B cell (primary cell): ENCODE measurements at regions not wholly inside any gene's neighbourhood (a gene's known extent, or its start where the extent isn't known, plus 50 kb on each side); places are given as distances from the start of the nearest gene placed in this dataset.

Source experiments
- ATAC-seq: fragments of 200-7000 bp; cut with Tn5 transposase; one replicate; pipeline ENCODE4 v1.10.0; 2021; ENCODE audit warnings: low read depth, mild to moderate bottlenecking, moderate number of reproducible peaks, moderate library complexity
- CTCF ChIA-PET: fragments of 350-600 bp; sonication (Branson Sonifier 250); formaldehyde crosslinking; loops from one replicate; lab custom pipeline; 2021; ENCODE audit warnings: antibody characterized with exemption, inconsistent platforms; lab: Charles Lee
- POLR2A ChIA-PET: fragments of 350-600 bp; sonication (Branson Sonifier 250); formaldehyde crosslinking; loops from one replicate; lab custom pipeline; 2021; ENCODE audit warnings: antibody characterized with exemption; lab: Charles Lee
- DNase-seq: peaks from one replicate; pipeline ENCODE4 v3.0.0; 2013
- H2AFZ ChIP-seq: 2 replicates; pipeline ENCODE4 v1.6.1; 2012; ENCODE audit warnings: mild to moderate bottlenecking, low read depth, low read length; ENCODE audit not compliant: insufficient read depth, poor library complexity, severe bottlenecking
- H3K27ac ChIP-seq, 2 donors: 1 replicate in 1 of 2; 2 replicates in 1 of 2; pipeline ENCODE4 v1.5.1; 2012 to 2013; ENCODE audit warnings: low read length in 2 of 2, mild to moderate bottlenecking in 2 of 2, moderate library complexity in 1 of 2
- H3K27me3 ChIP-seq, 4 experiments: fragments of 200-600 bp in 1 of 4; sonication (generic) in 1 of 4; replicated peaks in 1 of 4; 1 replicate in 2 of 4; 2 replicates in 2 of 4; pipeline versions ENCODE4 v1.6.1 to v1.7.0; 2013 to 2016; ENCODE audit warnings: low read length in 3 of 4, mild to moderate bottlenecking in 2 of 4, mixed read lengths in 1 of 4, moderate library complexity in 1 of 4; ENCODE audit not compliant: insufficient read depth in 4 of 4, control insufficient read depth in 3 of 4; ENCODE audit errors: control extremely low read depth in 1 of 4
- H3K36me3 ChIP-seq, 2 experiments: replicated peaks in 1 of 2; 1 replicate in 1 of 2; 2 replicates in 1 of 2; pipeline versions ENCODE4 v1.6.1 to v1.7.1; 2013; ENCODE audit warnings: low read length in 1 of 2; ENCODE audit not compliant: insufficient read depth in 2 of 2, control insufficient read depth in 1 of 2; ENCODE audit errors: control extremely low read depth in 1 of 2, extremely low read depth in 1 of 2
- H3K4me1 ChIP-seq, 2 donors: fragments of 200-600 bp in 1 of 2; sonication (generic) in 1 of 2; 1 replicate in 1 of 2; 2 replicates in 1 of 2; pipeline versions ENCODE4 v1.5.1 to v1.6.1; 2013 to 2017; ENCODE audit warnings: low read length in 2 of 2; ENCODE audit not compliant: control insufficient read depth in 2 of 2, insufficient read depth in 2 of 2
- H3K4me2 ChIP-seq: replicated peaks from 2 replicates; pipeline ENCODE3; 2012; ENCODE audit warnings: mild to moderate bottlenecking, low read depth, low read length; ENCODE audit not compliant: poor library complexity, severe bottlenecking
- H3K4me3 ChIP-seq, 5 experiments: fragments of 200-600 bp in 1 of 5; sonication (generic) in 1 of 5; 1 replicate in 3 of 5; 2 replicates in 2 of 5; pipeline versions ENCODE4 v1.5.1 to v1.7.0; 2011 to 2016; ENCODE audit warnings: low read length in 4 of 5, mild to moderate bottlenecking in 4 of 5, low read depth in 2 of 5, control low read depth in 1 of 5, moderate library complexity in 1 of 5; ENCODE audit not compliant: insufficient read depth in 1 of 5; ENCODE audit errors: control extremely low read depth in 1 of 5, extremely low read depth in 1 of 5
- H3K79me2 ChIP-seq: fragments of 200-600 bp; sonication (generic); one replicate; pipeline ENCODE4 v1.6.0; 2016; ENCODE audit warnings: low read length; ENCODE audit not compliant: control insufficient read depth, insufficient read depth
- H3K9ac ChIP-seq: fragments of 200-600 bp; sonication (generic); 2 replicates; pipeline ENCODE4 v1.6.1; 2017; ENCODE audit warnings: mild to moderate bottlenecking, low read length, moderate library complexity
- H3K9me3 ChIP-seq, 3 donors: one replicate each; pipeline versions ENCODE4 v1.6.1 to v1.7.1; 2013; ENCODE audit warnings: low read length in 2 of 3; ENCODE audit not compliant: control insufficient read depth in 2 of 3, insufficient read depth in 1 of 3; ENCODE audit errors: control extremely low read depth in 1 of 3
- H4K20me1 ChIP-seq: 2 replicates; pipeline ENCODE4 v1.6.0; 2012; ENCODE audit warnings: mild to moderate bottlenecking, low read length; ENCODE audit not compliant: insufficient read depth, control insufficient read depth, poor library complexity, severe bottlenecking
- H3K27ac Mint-ChIP-seq: one replicate; pipeline ENCODE4 v1.8.0; 2021; ENCODE audit warnings: mixed read lengths
- H3K27me3 Mint-ChIP-seq: one replicate; pipeline ENCODE4 v1.8.0; 2021; ENCODE audit warnings: mixed read lengths
- H3K4me1 Mint-ChIP-seq: one replicate; pipeline ENCODE4 v1.8.0; 2021; ENCODE audit warnings: mixed read lengths
- H3K4me3 Mint-ChIP-seq: one replicate; pipeline ENCODE4 v1.8.0; 2021; ENCODE audit warnings: mixed read lengths
- H3K9me3 Mint-ChIP-seq: one replicate; pipeline ENCODE4 v1.8.0; 2022; ENCODE audit warnings: mixed read lengths; ENCODE audit not compliant: insufficient read depth
- EZH2 ChIP-seq: IDR thresholded peaks from 2 replicates; pipeline ENCODE4 v1.6.1; 2012; ENCODE audit warnings: borderline replicate concordance, low read depth, mild to moderate bottlenecking, moderate library complexity, low read length; ENCODE audit not compliant: insufficient read depth, poor library complexity, severe bottlenecking
- WGBS: methylation state at CpG from one replicate; pipeline ENCODE4 v1.1.5; 2013; ENCODE audit warnings: missing lambda C conversion rate; ENCODE audit not compliant: insufficient coverage; 5-methylcytosine and 5-hydroxymethylcytosine counted together
- intact Hi-C: fragments of 100-400 bp; cut with micrococcal nuclease; formaldehyde crosslinking; loops from one replicate; pipeline ENCODE4 v1.10.0; 2022
- TF ChIP-seq, protein P1 (sequence below): fragments of 200-600 bp; IDR thresholded peaks from one replicate; pipeline ENCODE4 v1.8.0; 2022; ENCODE audit warnings: antibody characterized with exemption, mild to moderate bottlenecking

GRCh38 chr4:18252052-18252451 lies 230.5 kb upstream of the LCORL start:
- H3K79me2 ChIP-seq, result no peaks in the 10 kb centered on the region
- H3K4me3 ChIP-seq, result no peak overlapping the region
- no peak overlapping the region for H3K4me3 Mint-ChIP-seq
- ATAC-seq (no peak), DNase-seq (no peak)
- no peak overlapping the region for H3K9ac ChIP-seq
- no peaks in the 10 kb centered on the region for H3K4me1 Mint-ChIP-seq
- POLR2A ChIA-PET, result no interaction called here
- no peaks in the 10 kb centered on the region for H3K27me3 ChIP-seq
- H3K27ac Mint-ChIP-seq, result no peak overlapping the region
- H3K27ac ChIP-seq, result no peak overlapping the region
- CTCF ChIA-PET, result no interaction called here
- H4K20me1 ChIP-seq, result no peaks in the 10 kb centered on the region
- H3K27me3 Mint-ChIP-seq, result no peaks in the 10 kb centered on the region
- TF ChIP-seq, protein P1, sequence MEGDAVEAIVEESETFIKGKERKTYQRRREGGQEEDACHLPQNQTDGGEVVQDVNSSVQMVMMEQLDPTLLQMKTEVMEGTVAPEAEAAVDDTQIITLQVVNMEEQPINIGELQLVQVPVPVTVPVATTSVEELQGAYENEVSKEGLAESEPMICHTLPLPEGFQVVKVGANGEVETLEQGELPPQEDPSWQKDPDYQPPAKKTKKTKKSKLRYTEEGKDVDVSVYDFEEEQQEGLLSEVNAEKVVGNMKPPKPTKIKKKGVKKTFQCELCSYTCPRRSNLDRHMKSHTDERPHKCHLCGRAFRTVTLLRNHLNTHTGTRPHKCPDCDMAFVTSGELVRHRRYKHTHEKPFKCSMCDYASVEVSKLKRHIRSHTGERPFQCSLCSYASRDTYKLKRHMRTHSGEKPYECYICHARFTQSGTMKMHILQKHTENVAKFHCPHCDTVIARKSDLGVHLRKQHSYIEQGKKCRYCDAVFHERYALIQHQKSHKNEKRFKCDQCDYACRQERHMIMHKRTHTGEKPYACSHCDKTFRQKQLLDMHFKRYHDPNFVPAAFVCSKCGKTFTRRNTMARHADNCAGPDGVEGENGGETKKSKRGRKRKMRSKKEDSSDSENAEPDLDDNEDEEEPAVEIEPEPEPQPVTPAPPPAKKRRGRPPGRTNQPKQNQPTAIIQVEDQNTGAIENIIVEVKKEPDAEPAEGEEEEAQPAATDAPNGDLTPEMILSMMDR, result no peak
- TF ChIP-seq EZH2, result no peak
- no peak overlapping the region for H2AFZ ChIP-seq
- no peaks in the 10 kb centered on the region for H3K9me3 Mint-ChIP-seq
- H3K4me1 ChIP-seq, result no peaks in the 10 kb centered on the region
- H3K9me3 ChIP-seq, result peaks cover 0 to 1% (median 0%) of the 10 kb centered on the region in 3 donors
- no peaks in the 10 kb centered on the region for H3K36me3 ChIP-seq
- intact Hi-C loops, result no loop called here
- H3K4me2 ChIP-seq, result no peak overlapping the region
- WGBS, result no CpG with 5 or more reads among the region's 1 CpG

DNA sequence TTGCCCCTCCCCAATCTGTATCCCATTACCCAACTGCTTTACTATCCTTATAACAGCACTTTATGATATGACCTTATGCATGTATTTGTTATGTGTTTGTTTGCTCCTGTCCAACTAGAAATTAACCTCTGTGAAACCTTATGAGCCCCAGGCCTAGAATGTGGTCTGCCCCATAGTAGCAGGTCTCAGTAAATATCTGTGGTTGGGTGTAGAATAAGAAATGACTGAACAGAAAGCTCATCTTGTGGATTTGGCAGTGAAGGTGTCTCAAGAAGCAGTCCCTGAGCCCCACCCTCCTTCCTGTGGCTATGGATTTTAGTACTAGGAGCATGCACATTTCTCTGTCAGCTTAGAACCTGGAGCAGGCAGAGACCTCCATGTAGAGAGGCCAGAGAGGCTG lies 229.0 kb upstream of the LCORL start:
- Histone ChIP-seq H3K36me3 (no peaks in the 10 kb centered on the region), H3K4me2 (no peak overlapping the region), H3K27ac (no peak overlapping the region), H3K79me2 (no peaks in the 10 kb centered on the region), H3K9ac (no peak overlapping the region), H3K4me3 (no peak overlapping the region), H3K27me3 (no peaks in the 10 kb centered on the region), H4K20me1 (no peaks in the 10 kb centered on the region), H3K9me3 (peaks cover 0 to 1% (median 0%) of the 10 kb centered on the region in 3 donors), H2AFZ (no peak overlapping the region), H3K4me1 (no peaks in the 10 kb centered on the region)
- ChIA-PET CTCF (no interaction called here), POLR2A (no interaction called here)
- no peaks in the 10 kb centered on the region for H3K4me1 Mint-ChIP-seq
- H3K9me3 Mint-ChIP-seq, result no peaks in the 10 kb centered on the region
- DNase-seq, result no peak
- no peak for ATAC-seq
- H3K27ac Mint-ChIP-seq, result no peak overlapping the region
- H3K4me3 Mint-ChIP-seq, result no peak overlapping the region
- intact Hi-C loops, result no loop called here
- no peak for TF ChIP-seq EZH2
- no peaks in the 10 kb centered on the region for H3K27me3 Mint-ChIP-seq
